GM19023 (cell line): ENCODE measurements at regions not wholly inside any gene's neighbourhood (a gene's known extent, or its start where the extent isn't known, plus 50 kb on each side); places are given as distances from the start of the nearest gene placed in this dataset.
A peak's percentile ranks its signal among the peaks of the same experiment; 100 is the strongest.

Experiments used
- ATAC-seq: cut with Tn5 transposase; IDR thresholded peaks from one replicate; pipeline ENCODE4 v1.9.1; 2021; ENCODE audit warnings: mild to moderate bottlenecking, moderate library complexity; ENCODE audit not compliant: unreplicated experiment

DNA sequence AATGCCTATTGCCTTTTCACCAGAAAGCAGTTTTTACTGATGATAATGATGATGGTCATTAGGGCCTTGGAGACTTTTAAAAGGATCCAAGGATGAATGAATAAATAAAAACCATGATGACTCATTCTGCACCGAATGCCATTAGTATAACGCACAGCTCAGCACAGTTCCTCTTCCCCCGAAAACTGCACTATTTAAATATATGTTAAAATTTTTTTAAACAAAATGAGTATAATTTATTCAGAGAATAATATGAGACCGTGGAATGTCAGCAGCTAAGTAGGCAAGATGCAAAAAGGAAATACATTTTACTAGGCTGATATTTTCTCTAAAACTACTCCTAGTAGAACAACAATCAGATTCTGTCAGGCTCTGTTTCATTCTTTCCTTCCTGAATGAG is 83.4 kb upstream of the NANOGP8 start:
- ATAC-seq: no peak

GRCh38 chr15:35167675-35168074 is 82.6 kb upstream of the NANOGP8 start:
- ATAC-seq: no peak

- no peak for ATAC-seq
These were observed 81.8 kb upstream of the NANOGP8 start for GRCh38 chr15:35166730-35167359.

DNA sequence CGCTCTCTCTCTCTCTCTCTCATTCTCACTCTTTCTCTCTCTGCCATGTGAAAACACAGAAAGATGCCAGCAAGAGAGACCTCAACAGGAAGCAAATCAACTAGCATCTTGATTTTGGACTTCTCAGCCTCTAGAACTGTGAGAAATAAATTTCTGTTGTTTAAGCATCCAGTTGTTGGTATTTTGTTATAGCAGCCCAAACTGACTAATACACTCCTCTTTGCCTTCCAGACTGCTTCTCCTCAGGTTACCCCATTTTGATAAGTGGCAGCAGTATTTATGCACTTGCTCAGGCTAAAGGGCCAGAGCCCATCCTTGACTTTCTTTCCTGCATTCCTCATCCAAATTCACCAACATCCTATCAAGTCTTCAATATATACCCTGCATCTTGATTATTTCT is 76.6 kb upstream of the NANOGP8 start:
- ATAC-seq: no peak

DNA sequence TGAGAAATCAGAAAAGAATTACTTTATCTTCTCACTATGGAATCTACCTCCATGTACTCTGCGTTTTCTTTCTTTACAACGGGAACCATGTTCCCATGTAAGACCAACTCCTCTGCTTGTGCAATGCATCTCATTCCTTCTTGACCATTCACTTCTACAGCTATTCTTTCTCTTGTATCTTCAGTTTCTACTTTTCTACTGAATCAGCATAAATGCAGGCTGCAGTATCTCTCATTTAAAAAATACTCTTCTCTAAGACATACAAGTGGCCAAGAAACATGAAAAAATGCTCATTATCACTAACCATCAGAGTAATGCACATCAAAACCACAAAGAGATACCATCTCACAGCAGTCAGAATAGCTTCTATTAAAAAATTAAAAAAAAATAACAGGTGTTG is 74.1 kb upstream of the NANOGP8 start:
- no peak for ATAC-seq

- no peak for ATAC-seq
These were observed 66.7 kb upstream of the NANOGP8 start for GRCh38 chr15:35151782-35152181.

DNA sequence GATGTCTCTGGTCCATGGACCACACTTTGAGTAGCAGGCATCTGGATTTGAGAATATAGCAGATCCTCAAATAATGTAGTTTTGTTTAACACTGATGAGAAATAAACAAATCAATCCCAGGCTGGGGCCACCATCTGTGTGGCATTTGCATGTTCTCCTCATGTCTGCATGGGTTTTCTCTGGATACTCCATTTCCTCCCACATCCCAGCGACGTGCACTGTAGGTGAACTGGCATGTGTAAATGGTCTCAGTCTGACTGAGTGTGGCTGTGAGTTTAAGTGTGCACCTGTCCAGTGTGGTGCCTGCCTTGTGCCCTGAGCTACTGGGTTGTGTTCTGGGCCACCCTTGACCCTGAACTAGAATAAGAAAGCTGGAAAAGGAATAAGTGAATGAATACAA is 66.3 kb upstream of the NANOGP8 start:
- ATAC-seq: no peak

GRCh38 chr15:35150361-35150760 is 65.3 kb upstream of the NANOGP8 start:
- ATAC-seq: no peak

GRCh38 chr15:35145336-35145735 is 60.2 kb upstream of the NANOGP8 start:
- ATAC-seq: no peak

- no peak for ATAC-seq
These were observed 57.5 kb upstream of the NANOGP8 start for GRCh38 chr15:35142578-35142977.

DNA sequence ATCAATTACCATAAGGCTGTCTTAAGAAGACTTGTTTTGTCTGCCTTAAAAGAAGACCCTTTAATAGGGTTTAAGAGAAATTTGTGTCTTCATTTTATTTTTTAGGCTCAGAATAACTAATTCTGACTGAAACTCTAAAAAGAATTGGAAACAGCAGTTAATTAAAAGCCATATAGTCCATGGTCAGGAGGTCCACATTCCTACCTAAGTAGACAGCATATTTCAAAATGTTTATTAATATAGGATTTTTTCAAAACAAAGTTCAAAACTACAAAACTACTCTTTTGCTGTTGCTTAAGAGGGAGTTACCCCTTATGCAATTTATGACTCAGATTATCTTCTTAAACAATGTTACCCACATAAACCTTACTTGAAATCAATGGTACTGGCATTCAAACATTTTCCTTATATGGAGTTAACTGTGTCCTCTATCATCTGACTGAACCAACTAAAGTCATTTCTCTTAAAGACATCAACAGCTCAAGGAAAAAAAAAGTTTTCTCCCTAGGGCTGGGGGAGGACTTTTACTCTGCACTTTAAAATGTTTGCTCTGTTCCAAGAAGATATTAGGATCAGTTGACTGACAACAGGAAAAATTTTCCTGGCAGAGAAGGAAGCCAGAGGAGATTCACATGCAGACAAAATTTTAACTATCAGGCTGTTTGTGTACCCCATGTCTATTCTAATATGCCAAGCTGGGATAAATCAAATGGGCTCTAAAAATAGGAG is 56.8 kb upstream of the NANOGP8 start:
- ATAC-seq: no peak

DNA sequence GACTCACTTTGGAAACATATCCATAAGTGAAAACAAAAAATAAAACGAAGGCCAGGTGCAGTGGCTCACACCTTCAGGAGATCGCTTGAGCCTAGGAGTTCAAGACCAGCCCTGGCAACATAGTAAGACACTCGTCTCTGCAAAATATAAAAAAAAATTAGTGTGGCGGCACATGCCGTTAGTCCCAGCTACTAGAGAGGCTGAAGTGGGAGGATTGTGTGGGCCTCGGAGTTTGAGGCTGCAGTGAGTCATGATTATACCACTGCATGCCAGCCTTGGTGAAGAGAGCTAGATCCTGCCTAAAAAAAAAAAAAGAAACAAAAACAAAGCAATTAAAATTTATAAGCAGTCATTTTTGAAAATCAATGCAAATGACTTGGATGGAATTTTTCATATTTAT is 54.7 kb upstream of the NANOGP8 start:
- no peak for ATAC-seq

DNA sequence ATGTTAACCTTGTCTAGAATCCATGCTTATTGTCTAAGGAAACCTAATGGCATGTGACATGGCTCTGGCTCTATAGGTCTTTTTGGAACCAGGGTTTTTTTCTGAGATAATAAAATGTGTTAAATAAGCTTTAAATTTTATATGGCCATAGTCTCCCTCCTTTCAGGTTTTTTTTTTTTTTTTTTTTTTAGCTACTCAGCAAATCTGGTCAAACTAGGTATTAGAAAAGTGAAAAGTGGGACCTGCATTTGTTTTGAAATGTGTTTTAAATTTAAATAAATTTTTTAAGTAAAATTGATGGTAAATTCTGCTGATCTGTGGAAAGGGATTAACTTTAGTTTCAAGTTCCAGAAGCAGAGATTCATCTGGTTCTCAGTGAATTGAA is 52.1 kb upstream of the NANOGP8 start:
- no peak for ATAC-seq

DNA sequence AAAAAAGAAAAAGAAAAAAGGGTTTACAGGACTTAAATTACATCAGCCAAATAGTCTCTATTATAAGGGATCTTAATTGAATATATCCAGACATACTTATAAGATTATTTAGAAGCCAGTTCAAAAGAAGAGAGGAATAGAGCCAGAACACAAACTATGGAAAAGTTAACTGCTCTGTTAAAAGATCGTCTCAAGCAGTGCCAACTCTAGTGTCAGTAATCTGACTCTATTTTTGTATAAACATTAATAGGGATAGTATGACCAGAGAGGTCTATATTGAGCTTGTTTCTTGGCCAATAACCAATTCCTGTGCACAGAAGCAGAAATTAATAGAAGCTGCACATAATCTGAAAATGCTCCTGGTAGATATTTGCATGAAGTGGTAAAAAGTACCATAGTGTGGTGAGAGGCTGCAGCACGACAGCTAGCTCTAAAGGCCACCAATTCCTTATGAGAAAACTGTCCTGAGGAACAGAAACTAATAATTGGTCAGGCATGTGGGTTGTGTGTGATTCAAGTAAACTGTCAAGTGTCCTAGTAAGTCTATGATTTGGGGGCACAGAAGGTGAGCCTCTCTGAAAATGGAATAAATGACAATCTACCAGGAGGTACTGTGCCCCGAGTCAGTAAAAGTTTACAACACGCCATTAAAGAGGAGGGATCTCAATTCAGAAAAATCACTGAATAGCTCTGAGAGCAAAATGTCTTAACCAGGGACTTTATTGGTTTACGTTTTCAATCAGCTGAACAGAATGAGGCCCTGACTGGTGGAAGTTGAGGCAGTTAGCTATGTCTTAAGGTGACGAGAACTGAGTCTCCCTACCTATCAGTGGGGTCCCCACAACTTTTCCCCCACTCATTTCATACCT is 51.5 kb upstream of the NANOGP8 start:
- peak; percentile 99 for ATAC-seq
